ENCODE measurements at regions not wholly inside any gene's neighbourhood (a gene's known extent, or its start where the extent isn't known, plus 50 kb on each side); places are given as distances from the start of the nearest gene placed in this dataset.

DNA sequence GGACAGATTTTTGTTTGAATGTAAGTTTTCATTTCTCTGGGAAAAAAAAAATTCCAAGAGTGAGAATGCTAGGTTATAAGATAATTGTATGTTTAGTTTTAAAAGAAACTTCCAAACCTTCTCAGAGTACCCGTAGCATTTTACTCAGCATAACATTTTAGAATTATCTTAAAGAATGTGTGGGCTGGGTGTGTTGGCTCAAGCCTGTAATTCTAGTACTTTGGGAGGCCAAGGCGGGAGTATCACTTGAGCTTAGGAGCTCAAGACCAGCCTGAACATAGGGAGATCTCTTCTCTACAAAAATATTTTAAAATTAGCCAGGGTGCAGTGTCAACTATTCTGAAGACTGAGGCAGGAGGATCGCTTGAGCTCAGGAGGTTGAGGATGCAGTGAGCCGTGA lies 57.4 kb upstream of the RMP24 start:
- Histone ChIP-seq H3K27me3 (replicated peaks; ENCODE audit: insufficient read depth) (no peaks in the 10 kb centered on the region), H3K36me3 (no peaks in the 10 kb centered on the region), H3K9me3 (no peaks in the 10 kb centered on the region), H3K27ac (no peak overlapping the region), H3K4me1 (replicated peaks) (no peaks in the 10 kb centered on the region), H3K4me3 (no peak overlapping the region)
- intact Hi-C loops (cut with DNase I): no loop called here
- DNase-seq (ENCODE audit: low spot score): no peak
- TF ChIP-seq POLR2A (IDR thresholded peaks at IDR 0.05) (no peak), POLR2AphosphoS5 (IDR thresholded peaks at IDR 0.05) (no peak)
- TF ChIP-seq, protein P1, sequence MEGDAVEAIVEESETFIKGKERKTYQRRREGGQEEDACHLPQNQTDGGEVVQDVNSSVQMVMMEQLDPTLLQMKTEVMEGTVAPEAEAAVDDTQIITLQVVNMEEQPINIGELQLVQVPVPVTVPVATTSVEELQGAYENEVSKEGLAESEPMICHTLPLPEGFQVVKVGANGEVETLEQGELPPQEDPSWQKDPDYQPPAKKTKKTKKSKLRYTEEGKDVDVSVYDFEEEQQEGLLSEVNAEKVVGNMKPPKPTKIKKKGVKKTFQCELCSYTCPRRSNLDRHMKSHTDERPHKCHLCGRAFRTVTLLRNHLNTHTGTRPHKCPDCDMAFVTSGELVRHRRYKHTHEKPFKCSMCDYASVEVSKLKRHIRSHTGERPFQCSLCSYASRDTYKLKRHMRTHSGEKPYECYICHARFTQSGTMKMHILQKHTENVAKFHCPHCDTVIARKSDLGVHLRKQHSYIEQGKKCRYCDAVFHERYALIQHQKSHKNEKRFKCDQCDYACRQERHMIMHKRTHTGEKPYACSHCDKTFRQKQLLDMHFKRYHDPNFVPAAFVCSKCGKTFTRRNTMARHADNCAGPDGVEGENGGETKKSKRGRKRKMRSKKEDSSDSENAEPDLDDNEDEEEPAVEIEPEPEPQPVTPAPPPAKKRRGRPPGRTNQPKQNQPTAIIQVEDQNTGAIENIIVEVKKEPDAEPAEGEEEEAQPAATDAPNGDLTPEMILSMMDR (IDR thresholded peaks at IDR 0.05): no peak
- WGBS: 77% methylated on average over 4 of the region's 4 CpGs

DNA sequence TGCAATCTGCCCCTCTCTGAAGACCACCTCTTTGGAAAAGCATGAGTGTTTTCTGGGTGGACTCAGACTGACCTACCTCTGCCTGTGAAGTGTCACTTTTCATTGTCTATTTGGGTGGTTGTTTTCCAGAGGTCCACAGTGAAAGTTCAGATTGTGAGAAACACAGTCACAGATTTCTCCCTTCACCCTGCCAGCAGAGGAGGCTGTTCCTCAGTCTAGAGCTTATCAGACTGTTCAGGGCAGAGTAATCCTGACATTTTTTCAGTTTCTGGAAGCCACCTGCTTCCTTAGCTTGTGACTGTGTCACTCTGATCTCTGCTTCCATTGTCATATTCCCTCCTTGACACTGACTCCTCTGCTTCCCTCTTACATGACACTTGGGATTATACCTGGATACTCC lies 55.4 kb upstream of the RMP24 start:
- Histone ChIP-seq H3K4me3 (no peak overlapping the region), H3K36me3 (no peaks in the 10 kb centered on the region), H3K4me1 (replicated peaks) (no peaks in the 10 kb centered on the region), H3K9me3 (no peaks in the 10 kb centered on the region), H3K27me3 (replicated peaks; ENCODE audit: insufficient read depth) (no peaks in the 10 kb centered on the region), H3K27ac (no peak overlapping the region)
- intact Hi-C loops (cut with DNase I): no loop called here
- no peak for TF ChIP-seq POLR2A (IDR thresholded peaks at IDR 0.05)
- TF ChIP-seq, protein P1 (IDR thresholded peaks at IDR 0.05): peak in 1 of 4 experiments; percentile 27
- DNase-seq (ENCODE audit: low spot score): no peak

DNA sequence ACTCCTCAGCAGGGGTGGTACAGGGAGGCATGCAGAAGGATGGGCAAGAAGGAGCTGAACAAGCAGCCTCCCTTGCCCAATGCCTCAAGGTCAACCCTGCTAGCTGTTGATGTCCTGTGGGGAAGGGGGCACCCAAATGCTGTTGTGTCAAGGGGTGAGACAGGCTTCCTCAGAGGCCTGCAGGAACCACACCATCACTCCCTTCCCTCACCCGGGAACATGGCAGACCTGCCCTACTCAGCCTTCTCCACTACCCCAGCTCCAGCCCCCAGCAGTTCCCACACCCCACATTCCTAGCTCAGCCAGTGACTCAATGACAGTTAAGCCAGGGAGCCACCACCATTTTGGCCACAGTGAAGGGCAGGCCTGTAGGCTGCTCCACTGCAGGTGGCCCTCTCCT lies 53.9 kb upstream of the RMP24 start:
- Histone ChIP-seq H3K27ac (no peak overlapping the region), H3K36me3 (no peaks in the 10 kb centered on the region), H3K27me3 (replicated peaks; ENCODE audit: insufficient read depth) (no peaks in the 10 kb centered on the region), H3K4me3 (no peak overlapping the region), H3K4me1 (replicated peaks) (no peaks in the 10 kb centered on the region), H3K9me3 (no peaks in the 10 kb centered on the region)
- no peak for DNase-seq (ENCODE audit: low spot score)
- WGBS: 100% methylated on average over 1 of the region's 1 CpG
- TF ChIP-seq POLR2AphosphoS5 (IDR thresholded peaks at IDR 0.05) (no peak), POLR2A (IDR thresholded peaks at IDR 0.05) (no peak)
- TF ChIP-seq, protein P1 (IDR thresholded peaks at IDR 0.05): no peak
- intact Hi-C loops (cut with DNase I): no loop called here

DNA sequence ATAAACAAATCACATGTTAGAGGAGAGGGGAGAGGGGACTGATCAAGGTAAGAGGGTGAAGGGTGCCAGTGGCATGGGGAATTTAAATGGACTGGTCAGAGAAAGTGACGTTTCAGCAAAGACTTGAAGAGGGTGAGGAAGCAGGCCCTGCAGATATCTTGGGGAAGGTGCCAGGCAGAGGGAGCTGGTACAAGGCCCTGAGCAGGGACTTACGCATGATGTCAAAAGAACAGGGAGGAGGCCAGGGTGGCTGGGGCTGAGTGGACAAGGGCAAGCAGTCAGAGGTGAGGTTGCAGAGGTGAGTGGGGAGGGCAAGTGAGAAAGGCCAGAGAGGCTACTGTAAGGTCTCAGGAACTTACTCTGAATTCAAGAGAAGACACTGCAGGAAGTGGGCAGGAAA lies 53.3 kb upstream of the RMP24 start:
- no peaks in the 10 kb centered on the region for H3K36me3 ChIP-seq
- no peaks in the 10 kb centered on the region for H3K9me3 ChIP-seq
- TF ChIP-seq POLR2AphosphoS5 (IDR thresholded peaks at IDR 0.05) (no peak), POLR2A (IDR thresholded peaks at IDR 0.05) (no peak)
- TF ChIP-seq, protein P1 (IDR thresholded peaks at IDR 0.05): no peak
- no peaks in the 10 kb centered on the region for H3K27me3 ChIP-seq (replicated peaks; ENCODE audit: insufficient read depth)
- no peak overlapping the region for H3K4me3 ChIP-seq
- intact Hi-C loops (cut with DNase I): no loop called here
- H3K27ac ChIP-seq: no peak overlapping the region
- WGBS: 90% methylated on average over 2 of the region's 2 CpGs
- H3K4me1 ChIP-seq (replicated peaks): no peaks in the 10 kb centered on the region
- no peak for DNase-seq (ENCODE audit: low spot score)

DNA sequence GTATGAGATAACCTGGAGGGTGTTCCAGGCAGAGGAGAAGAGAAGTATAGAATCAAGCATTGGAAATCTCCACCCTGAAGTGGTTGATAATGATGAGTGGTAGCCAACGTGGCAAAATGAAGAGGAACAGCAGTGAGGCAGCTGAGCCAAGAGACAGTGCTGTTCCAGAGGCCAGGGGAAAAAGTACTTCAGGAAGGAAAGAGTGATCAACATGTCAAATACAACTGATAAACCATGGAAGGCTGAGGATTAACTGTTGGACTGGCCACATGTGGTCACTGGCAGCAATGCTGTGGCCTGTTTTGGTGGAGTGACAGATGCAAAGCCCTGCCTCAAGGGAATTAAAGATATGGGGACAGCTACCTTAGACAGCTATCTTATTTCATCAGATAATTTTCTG lies 51.9 kb upstream of the RMP24 start:
- TF ChIP-seq, protein P1 (IDR thresholded peaks at IDR 0.05): no peak
- no peak for TF ChIP-seq POLR2A (IDR thresholded peaks at IDR 0.05)
- no peak for TF ChIP-seq POLR2AphosphoS5 (IDR thresholded peaks at IDR 0.05)
- DNase-seq (ENCODE audit: low spot score): no peak
- intact Hi-C loops (cut with DNase I): no loop called here
- Histone ChIP-seq H3K27me3 (replicated peaks; ENCODE audit: insufficient read depth) (no peaks in the 10 kb centered on the region), H3K36me3 (no peaks in the 10 kb centered on the region), H3K9me3 (no peaks in the 10 kb centered on the region), H3K4me1 (replicated peaks) (no peaks in the 10 kb centered on the region), H3K4me3 (no peak overlapping the region), H3K27ac (no peak overlapping the region)
- 62% methylated on average over 1 of the region's 1 CpG for WGBS

MicroRNAs in the stretch of these regions (microRNA counts, 767-probe panel; counts per million panel counts)
- 431 to 2,536 counts per million in 2 donors for microRNA hsa-miR-187-3p

Small RNA genes in the stretch of these regions (microRNA-seq; reads per million reads assigned to microRNA genes)
- gene MIR187: 1,280 reads per million, percentile 89 among the genes with 10 or more reads in this experiment

Small RNA genes in the stretch of these regions (small RNA-seq; reads per million reads assigned to genes)
- gene MIR187: 5.4 to 11.3 reads per million in 2 donors
